H1 (cell line): ENCODE measurements at regions not wholly inside any gene's neighbourhood (a gene's known extent, or its start where the extent isn't known, plus 50 kb on each side); places are given as distances from the start of the nearest gene placed in this dataset.

Source experiments
- CHD2 ChIP-seq: IDR thresholded peaks from 2 replicates; pipeline ENCODE4 v1.6.1; 2012; ENCODE audit warnings: low read length, improper control_type of control experiment
- E2F6 ChIP-seq: IDR thresholded peaks from 2 replicates; pipeline ENCODE4 v1.6.1; 2012; ENCODE audit warnings: inconsistent platforms
- HDAC2 ChIP-seq, 2 experiments: fragments of 300-600 bp in 1 of 2; sonication (generic) in 1 of 2; IDR thresholded peaks; 2 replicates each; pipeline ENCODE4 v1.6.1; 2011 to 2012; ENCODE audit warnings: low read depth in 2 of 2, low read length in 2 of 2, mild to moderate bottlenecking in 2 of 2, moderate library complexity in 2 of 2, borderline replicate concordance in 1 of 2, inconsistent platforms in 1 of 2
- POLR2A ChIP-seq, 2 experiments: IDR thresholded peaks; 1 replicate in 1 of 2; 2 replicates in 1 of 2; pipeline ENCODE4 v1.6.1; 2011; ENCODE audit warnings: low read depth in 2 of 2, low read length in 2 of 2, mild to moderate bottlenecking in 2 of 2; ENCODE audit errors: control extremely low read depth in 1 of 2
- TF ChIP-seq, protein P1 (sequence below), 3 experiments: IDR thresholded peaks; 1 replicate in 2 of 3; 2 replicates in 1 of 3; pipeline versions ENCODE4 v1.5.1 to v1.6.1; 2011; ENCODE audit warnings: low read length in 3 of 3, mild to moderate bottlenecking in 3 of 3, inconsistent platforms in 2 of 3, low read depth in 1 of 3, moderate library complexity in 1 of 3; ENCODE audit not compliant: insufficient read depth in 1 of 3; ENCODE audit errors: control extremely low read depth in 1 of 3

- TF ChIP-seq HDAC2 (IDR thresholded peaks at IDR 0.05; ENCODE audit: borderline replicate concordance in 1 of 2, low read depth in 2 of 2, low read length in 2 of 2) = no peak
- no peak for TF ChIP-seq CHD2
- TF ChIP-seq, protein P1, sequence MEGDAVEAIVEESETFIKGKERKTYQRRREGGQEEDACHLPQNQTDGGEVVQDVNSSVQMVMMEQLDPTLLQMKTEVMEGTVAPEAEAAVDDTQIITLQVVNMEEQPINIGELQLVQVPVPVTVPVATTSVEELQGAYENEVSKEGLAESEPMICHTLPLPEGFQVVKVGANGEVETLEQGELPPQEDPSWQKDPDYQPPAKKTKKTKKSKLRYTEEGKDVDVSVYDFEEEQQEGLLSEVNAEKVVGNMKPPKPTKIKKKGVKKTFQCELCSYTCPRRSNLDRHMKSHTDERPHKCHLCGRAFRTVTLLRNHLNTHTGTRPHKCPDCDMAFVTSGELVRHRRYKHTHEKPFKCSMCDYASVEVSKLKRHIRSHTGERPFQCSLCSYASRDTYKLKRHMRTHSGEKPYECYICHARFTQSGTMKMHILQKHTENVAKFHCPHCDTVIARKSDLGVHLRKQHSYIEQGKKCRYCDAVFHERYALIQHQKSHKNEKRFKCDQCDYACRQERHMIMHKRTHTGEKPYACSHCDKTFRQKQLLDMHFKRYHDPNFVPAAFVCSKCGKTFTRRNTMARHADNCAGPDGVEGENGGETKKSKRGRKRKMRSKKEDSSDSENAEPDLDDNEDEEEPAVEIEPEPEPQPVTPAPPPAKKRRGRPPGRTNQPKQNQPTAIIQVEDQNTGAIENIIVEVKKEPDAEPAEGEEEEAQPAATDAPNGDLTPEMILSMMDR (IDR thresholded peaks at IDR 0.05; ENCODE audit: control extremely low read depth in 1 of 3, insufficient read depth in 1 of 3, low read depth in 1 of 3, low read length in 3 of 3) = no peak
- TF ChIP-seq POLR2A (IDR thresholded peaks at IDR 0.05; ENCODE audit: control extremely low read depth in 1 of 2, low read depth in 2 of 2, low read length in 2 of 2) = no peak
- TF ChIP-seq E2F6 = no peak
Measured at GRCh38 chr13:88976466-88976865, 1305.3 kb downstream of the SLITRK5 start.
